GM19438 (cell line): ENCODE measurements at regions not wholly inside any gene's neighbourhood (a gene's known extent, or its start where the extent isn't known, plus 50 kb on each side); places are given as distances from the start of the nearest gene placed in this dataset.

ENCODE experiments used
- ATAC-seq: cut with Tn5 transposase; IDR thresholded peaks from one replicate; pipeline ENCODE4 v1.9.1; 2021; ENCODE audit warnings: low read depth; ENCODE audit not compliant: unreplicated experiment

GRCh38 chr10:52672880-52673279 lies 99.7 kb downstream of the MBL2 start:
- no peak for ATAC-seq

- no peak for ATAC-seq
Observed at GRCh38 chr10:52673468-52673867, 99.1 kb downstream of the MBL2 start.

- no peak for ATAC-seq
Observed at GRCh38 chr10:52674474-52674873, 98.1 kb downstream of the MBL2 start.

DNA sequence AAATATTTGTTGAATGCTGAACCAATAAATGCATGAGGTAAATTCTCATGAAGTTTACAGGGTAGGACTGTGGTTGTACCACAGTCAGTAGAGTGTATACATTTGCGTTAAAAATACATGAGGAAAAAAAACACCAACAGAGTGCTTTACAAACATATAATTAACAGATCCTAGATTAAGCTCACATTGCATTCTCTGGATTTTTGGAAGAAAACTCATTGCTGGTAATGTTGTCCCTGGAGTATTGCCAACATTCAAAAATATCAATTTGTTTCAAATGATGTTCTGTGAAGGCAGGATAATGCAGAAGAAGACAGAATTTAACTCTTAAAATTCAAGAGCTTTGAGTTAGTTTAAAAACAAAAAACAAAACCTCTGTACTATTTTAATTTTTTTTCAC lies 95.5 kb downstream of the MBL2 start:
- no peak for ATAC-seq

- no peak for ATAC-seq
Observed at GRCh38 chr10:52678611-52679010, 94.0 kb downstream of the MBL2 start.

- no peak for ATAC-seq
Observed at GRCh38 chr10:52679117-52679516, 93.5 kb downstream of the MBL2 start.

DNA sequence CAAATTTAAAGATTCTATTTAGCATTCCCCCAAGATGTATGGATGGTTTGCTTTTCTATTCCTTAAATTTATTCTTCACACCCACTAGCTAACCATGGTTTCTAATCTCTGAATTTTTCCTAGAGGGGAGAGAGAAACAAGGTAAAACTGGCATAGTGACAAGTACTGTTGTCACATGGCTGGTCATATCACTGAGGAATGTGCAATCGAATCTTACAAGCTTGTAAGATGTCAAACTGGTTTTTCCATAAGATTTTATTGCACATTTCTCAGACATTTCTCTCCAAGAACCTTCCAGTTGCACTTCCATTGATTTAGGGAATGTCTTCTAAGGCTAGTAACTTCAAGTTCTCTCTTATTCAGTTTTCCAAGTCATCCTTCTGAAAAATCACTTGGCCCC lies 89.8 kb downstream of the MBL2 start:
- ATAC-seq = no peak

DNA sequence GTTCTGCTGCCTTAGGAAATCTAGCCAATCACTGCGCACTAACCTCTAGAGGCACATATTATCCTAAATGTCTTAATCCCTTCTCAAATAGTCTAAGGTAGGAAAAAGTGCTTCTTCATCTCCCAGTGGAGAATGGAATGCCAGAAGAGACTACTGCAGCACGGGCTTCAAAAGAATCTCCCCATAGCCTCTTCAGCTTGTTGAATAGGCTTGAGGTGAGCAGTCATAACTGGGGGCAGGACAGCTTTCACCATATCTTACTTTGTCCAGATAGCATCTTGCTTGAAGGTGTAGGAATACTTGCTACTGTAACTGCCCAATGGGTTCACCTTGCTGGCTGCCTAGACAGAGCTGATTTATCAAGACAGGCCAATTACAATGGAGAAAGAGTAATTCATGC lies 88.8 kb downstream of the MBL2 start:
- ATAC-seq = no peak

- ATAC-seq = no peak
Observed at GRCh38 chr10:52688899-52689298, 83.7 kb downstream of the MBL2 start.

DNA sequence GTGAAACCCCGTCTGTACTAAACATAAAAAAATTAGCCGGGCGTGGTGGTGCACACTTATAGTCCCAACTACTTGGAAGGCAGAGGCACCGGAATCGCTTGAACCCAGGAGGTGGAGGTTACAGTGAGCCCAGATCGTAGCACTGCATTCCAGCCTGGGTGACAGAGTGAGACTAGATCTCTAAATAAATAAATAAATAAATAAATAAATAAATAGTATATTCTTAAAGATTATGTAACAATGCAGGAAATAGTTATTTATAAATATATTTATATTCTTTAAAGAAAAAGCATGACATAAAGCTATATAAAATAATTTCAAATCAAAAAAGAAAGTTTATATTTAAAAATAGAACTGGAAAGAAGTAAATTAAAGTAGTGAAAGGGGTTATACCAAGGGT lies 76.4 kb downstream of the MBL2 start:
- no peak for ATAC-seq

- ATAC-seq = no peak
Observed at GRCh38 chr10:52701647-52702046, 70.9 kb downstream of the MBL2 start.

DNA sequence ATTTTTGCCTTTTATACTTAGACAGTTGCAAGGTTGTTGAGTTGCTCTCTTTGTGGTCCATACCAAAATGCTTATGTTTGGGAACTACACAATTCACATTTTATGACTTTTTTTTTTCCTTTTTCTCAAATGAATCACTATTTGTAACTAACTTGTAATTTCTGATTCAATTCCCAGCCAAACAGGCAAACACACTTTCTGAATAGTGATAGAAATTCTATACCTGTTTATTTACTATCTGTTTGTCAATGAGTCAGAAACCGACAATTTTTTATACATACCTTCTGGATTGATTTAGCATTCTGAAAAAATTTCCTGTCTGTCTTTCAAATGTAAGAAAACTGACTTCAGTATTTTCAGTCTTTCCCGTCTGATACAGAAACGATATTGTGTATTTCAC lies 69.1 kb downstream of the MBL2 start:
- no peak for ATAC-seq

GRCh38 chr10:52703898-52704297 lies 68.7 kb downstream of the MBL2 start:
- no peak for ATAC-seq

DNA sequence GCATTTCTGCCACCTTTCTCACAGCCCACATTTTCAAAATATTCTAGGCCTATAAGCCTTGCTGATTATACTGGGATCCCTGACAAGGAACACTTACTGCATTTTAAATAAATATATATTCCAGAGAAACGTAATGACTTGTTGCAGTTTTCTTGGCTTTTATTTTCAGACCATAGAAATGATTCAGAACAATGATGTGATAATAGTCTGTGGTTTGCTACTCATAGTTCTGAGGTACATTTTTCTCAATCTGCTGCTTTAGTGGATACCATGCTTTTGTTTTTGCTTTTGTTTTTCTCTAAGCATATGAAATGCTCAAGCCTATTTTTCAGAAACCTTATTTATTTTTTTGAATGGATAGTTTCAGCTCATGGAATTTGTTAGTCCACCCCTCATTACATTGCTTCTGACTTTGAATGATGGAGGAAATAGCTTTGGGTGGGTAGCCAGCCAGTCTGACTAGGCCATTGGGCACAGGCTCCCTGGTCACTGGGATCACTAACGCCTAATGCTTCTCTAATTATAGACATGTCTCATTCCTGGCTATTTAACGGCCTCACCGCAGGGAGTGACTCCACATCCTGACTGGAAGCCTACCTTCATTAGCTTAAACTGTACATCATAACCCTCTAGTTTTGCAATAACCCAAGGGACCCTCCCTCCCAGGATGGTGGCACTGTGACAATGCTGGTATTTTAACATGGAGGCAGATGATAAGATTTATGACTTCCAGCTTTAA lies 66.1 kb downstream of the MBL2 start:
- ATAC-seq = no peak
